ENCODE measurements at regions not wholly inside any gene's neighbourhood (a gene's known extent, or its start where the extent isn't known, plus 50 kb on each side); places are given as distances from the start of the nearest gene placed in this dataset.

DNA sequence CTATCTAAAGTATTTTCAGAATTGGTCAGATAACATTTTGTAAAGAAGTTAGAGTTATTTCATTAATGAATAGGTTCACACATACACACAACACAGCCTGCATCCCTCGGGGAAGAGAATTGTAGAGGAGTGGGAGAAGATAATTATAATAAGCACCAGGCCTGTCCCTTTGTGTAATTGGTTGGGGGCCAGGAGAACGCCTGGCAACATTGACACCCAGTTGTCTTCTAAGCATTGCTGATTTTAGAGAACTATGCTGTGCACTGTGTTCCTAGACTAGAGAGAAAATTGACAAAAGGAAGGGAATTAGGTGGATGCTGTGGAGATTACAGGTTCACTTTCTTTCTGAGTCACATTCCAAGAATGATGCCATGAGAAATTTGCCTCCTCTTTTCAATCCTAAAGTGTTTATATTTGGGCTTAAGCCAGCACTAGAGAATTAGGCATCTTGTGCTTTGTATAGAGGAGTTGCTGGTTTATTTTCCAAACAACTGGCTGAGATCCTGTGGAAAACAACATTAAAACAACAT lies 247.6 kb downstream of the COX7C start:
- Histone ChIP-seq H3K36me3 (no peaks in the 10 kb centered on the region), H3K9me3 (no peaks in the 10 kb centered on the region), H3K4me1 (no peaks in the 10 kb centered on the region), H3K4me3 (no peak overlapping the region), H3K27me3 (no peaks in the 10 kb centered on the region), H3K27ac (no peak overlapping the region)
- 43 to 52% methylated on average over 2 of the region's 2 CpGs for whole genome bisulfite sequencing, 2 donors
- no peak for ATAC-seq
- no peak for FAIRE-seq
- TF ChIP-seq, protein P1, sequence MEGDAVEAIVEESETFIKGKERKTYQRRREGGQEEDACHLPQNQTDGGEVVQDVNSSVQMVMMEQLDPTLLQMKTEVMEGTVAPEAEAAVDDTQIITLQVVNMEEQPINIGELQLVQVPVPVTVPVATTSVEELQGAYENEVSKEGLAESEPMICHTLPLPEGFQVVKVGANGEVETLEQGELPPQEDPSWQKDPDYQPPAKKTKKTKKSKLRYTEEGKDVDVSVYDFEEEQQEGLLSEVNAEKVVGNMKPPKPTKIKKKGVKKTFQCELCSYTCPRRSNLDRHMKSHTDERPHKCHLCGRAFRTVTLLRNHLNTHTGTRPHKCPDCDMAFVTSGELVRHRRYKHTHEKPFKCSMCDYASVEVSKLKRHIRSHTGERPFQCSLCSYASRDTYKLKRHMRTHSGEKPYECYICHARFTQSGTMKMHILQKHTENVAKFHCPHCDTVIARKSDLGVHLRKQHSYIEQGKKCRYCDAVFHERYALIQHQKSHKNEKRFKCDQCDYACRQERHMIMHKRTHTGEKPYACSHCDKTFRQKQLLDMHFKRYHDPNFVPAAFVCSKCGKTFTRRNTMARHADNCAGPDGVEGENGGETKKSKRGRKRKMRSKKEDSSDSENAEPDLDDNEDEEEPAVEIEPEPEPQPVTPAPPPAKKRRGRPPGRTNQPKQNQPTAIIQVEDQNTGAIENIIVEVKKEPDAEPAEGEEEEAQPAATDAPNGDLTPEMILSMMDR (IDR thresholded peaks at IDR 0.05), result no peak
- DNase-seq, result no peak
- intact Hi-C loops (cut with DNase I), result no loop called here

DNA sequence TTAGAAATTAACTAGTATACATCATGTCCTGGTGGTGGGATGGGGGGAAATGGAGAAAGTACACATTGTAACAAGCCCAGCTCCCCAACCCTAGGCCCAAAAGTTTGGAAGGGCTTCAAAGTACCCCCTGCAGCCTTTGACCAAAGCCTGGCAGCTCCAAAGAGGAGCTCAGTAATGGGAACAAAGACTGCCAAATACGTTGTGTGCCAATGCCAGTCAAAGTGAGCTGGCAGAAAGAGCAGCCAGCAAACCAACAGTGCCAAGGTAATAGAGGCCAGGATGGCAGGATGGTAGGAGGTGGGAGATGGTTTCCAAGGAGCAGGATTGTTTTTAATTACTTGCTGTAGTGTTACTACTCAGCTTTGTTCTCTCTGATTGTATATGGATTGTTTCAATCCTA lies 248.3 kb downstream of the COX7C start:
- Histone ChIP-seq H3K9me3 (no peaks in the 10 kb centered on the region), H3K36me3 (no peaks in the 10 kb centered on the region), H3K4me3 (no peak overlapping the region), H3K27ac (no peak overlapping the region), H3K4me1 (no peaks in the 10 kb centered on the region), H3K27me3 (no peaks in the 10 kb centered on the region)
- FAIRE-seq (no peak), ATAC-seq (no peak), DNase-seq (no peak)
- intact Hi-C loops (cut with DNase I), result no loop called here
- TF ChIP-seq, protein P1 (IDR thresholded peaks at IDR 0.05), result no peak
- WGBS, 2 donors, result 57 to 75% methylated on average over 1 of the region's 1 CpG

DNA sequence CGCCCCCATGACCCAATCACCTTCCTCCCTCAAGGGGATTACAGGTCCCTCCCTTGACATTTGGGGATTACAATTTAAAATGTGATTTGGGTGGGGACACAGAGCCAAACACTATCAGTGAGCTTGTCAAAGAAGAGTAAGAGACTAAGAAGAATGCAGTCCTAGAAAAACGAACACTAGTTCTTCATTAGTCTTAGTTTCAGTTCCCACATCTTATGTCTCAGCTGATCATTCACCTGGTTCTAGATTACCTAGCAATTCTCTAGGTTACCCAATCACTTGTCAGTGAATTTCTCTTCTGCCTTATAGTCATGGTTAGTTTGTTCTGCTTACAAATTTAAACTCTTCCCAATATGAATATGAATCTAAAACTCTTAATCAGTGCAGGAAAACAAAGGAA lies 251.5 kb downstream of the COX7C start:
- no peak overlapping the region for H3K27ac ChIP-seq
- no peak for FAIRE-seq
- no peaks in the 10 kb centered on the region for H3K4me1 ChIP-seq
- no peak overlapping the region for H3K4me3 ChIP-seq
- H3K36me3 ChIP-seq, result no peaks in the 10 kb centered on the region
- no peak for ATAC-seq
- intact Hi-C loops (cut with DNase I), result no loop called here
- no peaks in the 10 kb centered on the region for H3K9me3 ChIP-seq
- TF ChIP-seq, protein P1 (IDR thresholded peaks at IDR 0.05), result no peak
- 46 to 62% methylated on average over 2 of the region's 2 CpGs for WGBS, 2 donors
- no peaks in the 10 kb centered on the region for H3K27me3 ChIP-seq
- no peak for DNase-seq

DNA sequence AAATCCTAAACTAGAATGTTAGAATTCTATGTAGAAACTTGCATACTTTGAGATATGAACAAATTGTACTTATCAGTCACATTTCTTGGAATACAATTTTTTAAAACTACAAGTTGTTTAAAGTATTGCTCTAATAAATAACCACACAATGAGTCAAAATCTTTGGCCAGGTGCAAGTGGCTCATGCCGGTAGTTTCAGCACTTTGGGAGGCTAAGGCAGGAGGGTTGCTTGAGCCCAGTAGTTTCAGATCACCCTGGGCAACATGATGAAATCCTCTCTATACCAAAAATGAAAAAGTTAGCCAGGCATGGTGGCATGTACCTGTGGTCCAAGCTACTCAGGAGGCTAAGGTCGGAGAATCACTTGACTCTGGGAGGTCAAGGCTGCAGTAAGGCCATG lies 257.8 kb downstream of the COX7C start:
- H3K9me3 ChIP-seq, result no peaks in the 10 kb centered on the region
- FAIRE-seq, result no peak
- TF ChIP-seq, protein P1 (IDR thresholded peaks at IDR 0.05), result no peak
- H3K27ac ChIP-seq, result no peak overlapping the region
- intact Hi-C loops (cut with DNase I), result no loop called here
- DNase-seq, result no peak
- H3K36me3 ChIP-seq, result no peaks in the 10 kb centered on the region
- 72 to 88% methylated on average over 2 of the region's 2 CpGs for WGBS, 2 donors
- no peaks in the 10 kb centered on the region for H3K4me1 ChIP-seq
- no peak for ATAC-seq
- H3K4me3 ChIP-seq, result no peak overlapping the region
- H3K27me3 ChIP-seq, result no peaks in the 10 kb centered on the region

DNA sequence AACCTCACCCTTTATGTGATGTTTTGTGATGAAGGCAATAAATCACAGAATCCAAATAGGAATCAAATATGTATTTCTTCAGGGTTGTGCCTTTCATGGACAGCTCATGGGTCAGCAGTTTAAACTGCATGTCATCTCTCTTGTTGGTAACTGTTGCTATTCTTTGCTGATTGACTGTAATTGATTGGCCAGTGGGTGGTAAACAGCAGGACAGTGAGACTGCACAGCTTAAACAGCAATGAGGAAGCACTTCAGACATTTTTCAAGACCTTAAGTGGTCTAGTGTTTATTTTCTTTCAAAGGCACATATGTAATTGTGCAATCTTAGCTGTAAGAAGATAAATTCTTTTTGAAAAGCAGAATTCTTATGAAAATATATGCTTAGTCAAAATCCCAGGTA lies 260.5 kb downstream of the COX7C start:
- H3K9me3 ChIP-seq, result no peaks in the 10 kb centered on the region
- DNase-seq, result no peak
- no peak overlapping the region for H3K4me3 ChIP-seq
- H3K27me3 ChIP-seq, result no peaks in the 10 kb centered on the region
- TF ChIP-seq, protein P1 (IDR thresholded peaks at IDR 0.05), result no peak
- intact Hi-C loops (cut with DNase I), result no loop called here
- H3K36me3 ChIP-seq, result no peaks in the 10 kb centered on the region
- H3K27ac ChIP-seq, result no peak overlapping the region
- H3K4me1 ChIP-seq, result no peaks in the 10 kb centered on the region
- no peak for ATAC-seq
- FAIRE-seq, result no peak

All from pancreas (tissue), 10 donors.